HCT116 (cell line): ENCODE measurements at regions not wholly inside any gene's neighbourhood (a gene's known extent, or its start where the extent isn't known, plus 50 kb on each side); places are given as distances from the start of the nearest gene placed in this dataset.

Experiments used
- CEBPB ChIP-seq: IDR thresholded peaks from 2 replicates; pipeline ENCODE4 v1.6.1; 2012; ENCODE audit warnings: low read depth
- EZH2 ChIP-seq: fragments of 200-600 bp; sonication (generic); IDR thresholded peaks from 2 replicates; pipeline ENCODE4 v1.6.1; 2017; ENCODE audit warnings: antibody characterized with exemption, mixed run types
- JUND ChIP-seq: IDR thresholded peaks from 2 replicates; pipeline ENCODE4 v1.6.1; 2012
- POLR2A ChIP-seq: IDR thresholded peaks from 2 replicates; pipeline ENCODE4 v1.7.0; 2011; ENCODE audit warnings: borderline replicate concordance; ENCODE audit not compliant: insufficient read depth, insufficient read length; ENCODE audit errors: extremely low read depth
- POLR2AphosphoS5 ChIP-seq: IDR thresholded peaks from 2 replicates; pipeline ENCODE4 v1.6.1; 2011; ENCODE audit warnings: mild to moderate bottlenecking, low read depth, low read length, moderate library complexity
- YY1 ChIP-seq: IDR thresholded peaks from 2 replicates; pipeline ENCODE4 v1.6.1; 2011; ENCODE audit warnings: low read length, low read depth, moderate library complexity, mild to moderate bottlenecking; ENCODE audit not compliant: insufficient replicate concordance; ENCODE audit errors: extremely low read depth
- TF ChIP-seq, protein P1 (sequence below), 3 experiments: fragments of 200-600 bp in 1 of 3; sonication (generic) in 1 of 3; IDR thresholded peaks in 2 of 3; conservative IDR thresholded peaks in 1 of 3; 2 replicates each; pipeline ENCODE4 v1.5.1; 2012 to 2017; ENCODE audit warnings: low read depth in 2 of 3, low read length in 2 of 3, antibody characterized with exemption in 1 of 3, borderline replicate concordance in 1 of 3, control low read depth in 1 of 3, mild to moderate bottlenecking in 1 of 3, mixed read lengths in 1 of 3, mixed run types in 1 of 3, moderate library complexity in 1 of 3; ENCODE audit not compliant: insufficient read depth in 1 of 3

DNA sequence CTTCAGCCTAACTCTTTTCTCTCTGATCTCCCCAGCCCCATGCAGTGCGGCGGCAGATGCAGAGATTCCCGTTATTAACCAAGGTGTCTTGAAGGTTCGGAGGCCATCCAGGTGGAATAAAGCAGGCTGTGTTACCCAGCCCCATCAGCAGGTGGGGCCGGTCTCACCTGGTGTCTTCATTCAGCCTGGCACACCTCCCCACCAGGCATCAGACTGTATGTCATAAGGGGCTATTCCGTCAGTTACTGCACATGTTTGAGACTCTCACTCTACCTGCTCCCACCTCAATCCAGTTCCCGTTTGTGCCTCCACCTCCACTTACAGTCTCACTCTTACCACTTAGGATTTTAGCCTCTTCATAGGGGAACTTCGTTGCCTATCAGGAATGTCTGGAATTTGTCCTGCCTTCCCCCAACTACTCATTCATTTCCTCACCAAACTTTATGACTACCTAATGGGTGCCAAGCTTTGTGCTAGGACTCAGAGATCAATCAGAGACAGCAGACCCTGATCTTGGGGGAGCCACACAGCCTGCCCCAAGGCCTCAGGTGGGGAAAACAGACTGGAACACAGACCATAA lies 170.2 kb downstream of the PLPP3 start:
- no peak for TF ChIP-seq POLR2AphosphoS5
- no peak for TF ChIP-seq EZH2
- no peak for TF ChIP-seq POLR2A
- TF ChIP-seq YY1 = no peak
- TF ChIP-seq, protein P1, sequence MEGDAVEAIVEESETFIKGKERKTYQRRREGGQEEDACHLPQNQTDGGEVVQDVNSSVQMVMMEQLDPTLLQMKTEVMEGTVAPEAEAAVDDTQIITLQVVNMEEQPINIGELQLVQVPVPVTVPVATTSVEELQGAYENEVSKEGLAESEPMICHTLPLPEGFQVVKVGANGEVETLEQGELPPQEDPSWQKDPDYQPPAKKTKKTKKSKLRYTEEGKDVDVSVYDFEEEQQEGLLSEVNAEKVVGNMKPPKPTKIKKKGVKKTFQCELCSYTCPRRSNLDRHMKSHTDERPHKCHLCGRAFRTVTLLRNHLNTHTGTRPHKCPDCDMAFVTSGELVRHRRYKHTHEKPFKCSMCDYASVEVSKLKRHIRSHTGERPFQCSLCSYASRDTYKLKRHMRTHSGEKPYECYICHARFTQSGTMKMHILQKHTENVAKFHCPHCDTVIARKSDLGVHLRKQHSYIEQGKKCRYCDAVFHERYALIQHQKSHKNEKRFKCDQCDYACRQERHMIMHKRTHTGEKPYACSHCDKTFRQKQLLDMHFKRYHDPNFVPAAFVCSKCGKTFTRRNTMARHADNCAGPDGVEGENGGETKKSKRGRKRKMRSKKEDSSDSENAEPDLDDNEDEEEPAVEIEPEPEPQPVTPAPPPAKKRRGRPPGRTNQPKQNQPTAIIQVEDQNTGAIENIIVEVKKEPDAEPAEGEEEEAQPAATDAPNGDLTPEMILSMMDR (IDR thresholded peaks at IDR 0.05 in 2 of 3, conservative IDR thresholded peaks at IDR 0.05 in 1 of 3; ENCODE audit: borderline replicate concordance in 1 of 3, insufficient read depth in 1 of 3, low read depth in 2 of 3, low read length in 2 of 3) = peak; percentile 71 to 79 (median 74)
- no peak for TF ChIP-seq CEBPB
- TF ChIP-seq JUND = no peak
